ENCODE measurements at regions not wholly inside any gene's neighbourhood (a gene's known extent, or its start where the extent isn't known, plus 50 kb on each side); places are given as distances from the start of the nearest gene placed in this dataset.

DNA sequence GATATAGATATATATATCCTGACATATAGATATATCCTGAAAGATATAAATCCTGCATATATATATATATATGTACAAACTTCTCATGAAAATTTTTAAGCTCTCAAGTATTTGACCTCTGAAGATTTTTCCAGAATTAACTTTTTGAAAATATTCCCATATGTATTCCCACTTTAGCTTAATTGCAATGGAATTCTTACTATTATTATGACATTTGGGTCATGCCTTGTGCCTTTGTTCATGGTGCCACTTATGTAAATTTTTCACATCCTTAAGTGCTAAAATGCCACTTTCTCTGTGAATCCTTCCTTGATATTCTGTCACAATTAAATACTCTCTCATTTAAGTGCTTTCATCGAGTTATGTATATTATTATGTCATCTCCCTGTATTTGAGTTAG, 398.2 kb upstream of the SEL1L start:
- Mint-ChIP-seq H3K27me3 (ENCODE audit: insufficient read depth, unreplicated experiment) (no peaks in the 10 kb centered on the region), H3K4me3 (ENCODE audit: unreplicated experiment) (no peak overlapping the region), H3K27ac (ENCODE audit: low read depth, unreplicated experiment) (no peak overlapping the region), H3K4me1 (ENCODE audit: insufficient read depth, unreplicated experiment) (no peaks in the 10 kb centered on the region), H3K9me3 (ENCODE audit: unreplicated experiment) (peaks cover 5% of the 10 kb centered on the region), H3K36me3 (ENCODE audit: insufficient read depth, unreplicated experiment) (no peaks in the 10 kb centered on the region)
- no peak for DNase-seq (ENCODE audit: unreplicated experiment)
- intact Hi-C loops (cut with micrococcal nuclease), result no loop called here
- TF ChIP-seq, protein P1, sequence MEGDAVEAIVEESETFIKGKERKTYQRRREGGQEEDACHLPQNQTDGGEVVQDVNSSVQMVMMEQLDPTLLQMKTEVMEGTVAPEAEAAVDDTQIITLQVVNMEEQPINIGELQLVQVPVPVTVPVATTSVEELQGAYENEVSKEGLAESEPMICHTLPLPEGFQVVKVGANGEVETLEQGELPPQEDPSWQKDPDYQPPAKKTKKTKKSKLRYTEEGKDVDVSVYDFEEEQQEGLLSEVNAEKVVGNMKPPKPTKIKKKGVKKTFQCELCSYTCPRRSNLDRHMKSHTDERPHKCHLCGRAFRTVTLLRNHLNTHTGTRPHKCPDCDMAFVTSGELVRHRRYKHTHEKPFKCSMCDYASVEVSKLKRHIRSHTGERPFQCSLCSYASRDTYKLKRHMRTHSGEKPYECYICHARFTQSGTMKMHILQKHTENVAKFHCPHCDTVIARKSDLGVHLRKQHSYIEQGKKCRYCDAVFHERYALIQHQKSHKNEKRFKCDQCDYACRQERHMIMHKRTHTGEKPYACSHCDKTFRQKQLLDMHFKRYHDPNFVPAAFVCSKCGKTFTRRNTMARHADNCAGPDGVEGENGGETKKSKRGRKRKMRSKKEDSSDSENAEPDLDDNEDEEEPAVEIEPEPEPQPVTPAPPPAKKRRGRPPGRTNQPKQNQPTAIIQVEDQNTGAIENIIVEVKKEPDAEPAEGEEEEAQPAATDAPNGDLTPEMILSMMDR (IDR thresholded peaks at IDR 0.05; ENCODE audit: unreplicated experiment), result no peak
- ChIA-PET CTCF (interaction anchor here (0.6 kb wide), 1 partner anchor 15 kb away, joined by 3 read pairs; no protein-coding TSS in a partner anchor), POLR2A (no interaction called here)
- no TSS peak for BruUV-seq (replicated peaks)

DNA sequence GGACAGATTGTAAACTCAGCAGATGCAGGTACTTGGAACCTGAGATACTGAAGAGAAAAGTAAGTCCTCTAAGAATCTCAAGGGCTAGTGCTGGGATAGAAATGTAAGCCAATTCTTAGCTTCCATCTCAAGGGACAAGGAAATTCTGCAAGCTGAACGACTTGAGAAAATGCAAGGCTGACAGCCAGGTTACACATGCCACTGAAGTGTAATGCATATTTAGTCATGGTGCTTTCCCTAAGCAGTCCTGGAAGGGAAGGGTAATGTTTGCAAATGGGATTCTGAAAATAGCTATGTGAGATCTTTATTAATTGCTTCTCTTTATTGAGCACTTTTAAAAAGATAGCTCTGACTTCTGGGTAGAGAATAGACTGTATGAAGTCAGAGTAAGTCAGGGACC, 402.7 kb upstream of the SEL1L start:
- no TSS peak for BruUV-seq (replicated peaks)
- H3K9me3 Mint-ChIP-seq (ENCODE audit: unreplicated experiment), result peaks cover 16% of the 10 kb centered on the region
- TF ChIP-seq, protein P1 (IDR thresholded peaks at IDR 0.05; ENCODE audit: unreplicated experiment), result no peak
- no peak overlapping the region for H3K4me3 Mint-ChIP-seq (ENCODE audit: unreplicated experiment)
- ChIA-PET CTCF (interaction anchor here (0.7 to 0.8 kb wide), 2 partner anchors 190 to 774 kb away, joined by 3 read pairs; no protein-coding TSS in a partner anchor), POLR2A (interaction anchor here (0.6 kb wide), 1 partner anchor 280 kb away, joined by 4 read pairs; no protein-coding TSS in a partner anchor)
- no peaks in the 10 kb centered on the region for H3K36me3 Mint-ChIP-seq (ENCODE audit: insufficient read depth, unreplicated experiment)
- no peaks in the 10 kb centered on the region for H3K27me3 Mint-ChIP-seq (ENCODE audit: insufficient read depth, unreplicated experiment)
- no peak overlapping the region for H3K27ac Mint-ChIP-seq (ENCODE audit: low read depth, unreplicated experiment)
- intact Hi-C loops (cut with micrococcal nuclease), result no loop called here
- no peak for DNase-seq (ENCODE audit: unreplicated experiment)
- H3K4me1 Mint-ChIP-seq (ENCODE audit: insufficient read depth, unreplicated experiment), result no peaks in the 10 kb centered on the region

GRCh38 chr14:81936902-81937301, 403.2 kb upstream of the SEL1L start:
- peaks cover 16% of the 10 kb centered on the region for H3K9me3 Mint-ChIP-seq (ENCODE audit: unreplicated experiment)
- CTCF ChIA-PET, result interaction anchor here (0.7 to 0.8 kb wide), 2 partner anchors 190 to 774 kb away, joined by 3 read pairs; no protein-coding TSS in a partner anchor
- BruUV-seq (replicated peaks), result no TSS peak

GRCh38 chr14:81938341-81938740, 404.7 kb upstream of the SEL1L start:
- no TSS peak for BruUV-seq (replicated peaks)
- Mint-ChIP-seq H3K36me3 (ENCODE audit: insufficient read depth, unreplicated experiment) (no peaks in the 10 kb centered on the region), H3K4me3 (ENCODE audit: unreplicated experiment) (no peak overlapping the region), H3K4me1 (ENCODE audit: insufficient read depth, unreplicated experiment) (no peaks in the 10 kb centered on the region), H3K27ac (ENCODE audit: low read depth, unreplicated experiment) (no peak overlapping the region), H3K9me3 (ENCODE audit: unreplicated experiment) (peaks cover 16% of the 10 kb centered on the region), H3K27me3 (ENCODE audit: insufficient read depth, unreplicated experiment) (no peaks in the 10 kb centered on the region)
- intact Hi-C loops (cut with micrococcal nuclease), result no loop called here
- no peak for DNase-seq (ENCODE audit: unreplicated experiment)
- CTCF ChIA-PET, result interaction anchor here (0.8 to 0.9 kb wide), 2 partner anchors 53 to 314 kb away, joined by 4 read pairs; no protein-coding TSS in a partner anchor
- TF ChIP-seq, protein P1 (IDR thresholded peaks at IDR 0.05; ENCODE audit: unreplicated experiment), result no peak
- POLR2A ChIA-PET, result interaction anchor here (0.9 kb wide), 1 partner anchor 1425 kb away, joined by 4 read pairs; no protein-coding TSS in a partner anchor

More at GRCh38 chr14:81936902-81937301, 403.2 kb upstream of the SEL1L start:
- Mint-ChIP-seq H3K4me3 (ENCODE audit: unreplicated experiment) (no peak overlapping the region), H3K4me1 (ENCODE audit: insufficient read depth, unreplicated experiment) (no peaks in the 10 kb centered on the region), H3K27ac (ENCODE audit: low read depth, unreplicated experiment) (no peak overlapping the region), H3K36me3 (ENCODE audit: insufficient read depth, unreplicated experiment) (no peaks in the 10 kb centered on the region), H3K27me3 (ENCODE audit: insufficient read depth, unreplicated experiment) (no peaks in the 10 kb centered on the region)
- TF ChIP-seq, protein P1 (IDR thresholded peaks at IDR 0.05; ENCODE audit: unreplicated experiment), result no peak
- POLR2A ChIA-PET, result interaction anchor here (0.6 kb wide), 2 partner anchors 221 to 280 kb away, joined by 4 read pairs; no protein-coding TSS in a partner anchor
- intact Hi-C loops (cut with micrococcal nuclease), result no loop called here
- DNase-seq (ENCODE audit: unreplicated experiment), result no peak
